Vagina (tissue), 2 donors: ENCODE measurements at regions not wholly inside any gene's neighbourhood (a gene's known extent, or its start where the extent isn't known, plus 50 kb on each side); places are given as distances from the start of the nearest gene placed in this dataset.
"Not testable (repeated sequence)": the region's sequence is repeated elsewhere in the genome, so short reads cannot be mapped to it uniquely, and the experiment has no call there.

ENCODE experiments used
- DNase-seq, 2 donors: peaks; one replicate each; pipeline ENCODE4 v3.0.0-alpha.2; 2017; ENCODE audit errors: extremely low spot score in 2 of 2
- H3K27ac ChIP-seq: fragments of 200-600 bp; sonication (generic); one replicate; pipeline ENCODE4 v1.5.1; 2019
- H3K27me3 ChIP-seq: fragments of 200-600 bp; sonication (generic); one replicate; pipeline ENCODE4 v1.5.1; 2019
- H3K36me3 ChIP-seq, 2 donors: fragments of 200-600 bp; sonication (generic); one replicate each; pipeline ENCODE4 v1.5.1; 2017 to 2019
- H3K4me1 ChIP-seq: fragments of 200-600 bp; sonication (generic); one replicate; pipeline ENCODE4 v1.5.1; 2019
- H3K4me3 ChIP-seq, 2 donors: fragments of 200-600 bp; sonication (generic); 1 replicate in 1 of 2; 2 replicates in 1 of 2; pipeline ENCODE4 v1.5.1; 2016 to 2019
- H3K9me3 ChIP-seq: fragments of 200-600 bp; sonication (generic); one replicate; pipeline ENCODE4 v1.5.1; 2019
- CTCF ChIP-seq, 3 experiments: fragments of 450-650 bp in 2 of 3; fragments of 200-600 bp in 1 of 3; sonication (generic) in 1 of 3; IDR thresholded peaks; one replicate each; pipeline ENCODE4 v1.5.1; 2017 to 2019; ENCODE audit warnings: antibody characterized with exemption in 3 of 3, mild to moderate bottlenecking in 2 of 3, moderate library complexity in 2 of 3
- POLR2A ChIP-seq, 2 donors: fragments of 450-650 bp; IDR thresholded peaks; one replicate each; pipeline ENCODE4 v1.6.1; 2017; ENCODE audit warnings: antibody characterized with exemption in 2 of 2, mild to moderate bottlenecking in 2 of 2, moderate library complexity in 2 of 2
- POLR2AphosphoS5 ChIP-seq, 2 donors: sonication (generic); formaldehyde crosslinking; IDR thresholded peaks; one replicate each; pipeline ENCODE4 v1.9.0; 2017; ENCODE audit warnings: antibody characterized with exemption in 2 of 2, mild to moderate bottlenecking in 2 of 2, low read depth in 1 of 2; ENCODE audit not compliant: insufficient read depth in 1 of 2
- intact Hi-C: fragments of 100-400 bp; cut with DNase I; formaldehyde crosslinking; loops from one replicate; pipeline ENCODE4 v1.15.1; 2023

- Histone ChIP-seq H3K4me3 (no peak overlapping the region), H3K27me3 (no peaks in the 10 kb centered on the region), H3K27ac (no peak overlapping the region), H3K4me1 (no peaks in the 10 kb centered on the region), H3K9me3 (no peaks in the 10 kb centered on the region), H3K36me3 (no peaks in the 10 kb centered on the region)
- no peak for DNase-seq
- no peak for TF ChIP-seq POLR2AphosphoS5 (IDR thresholded peaks at IDR 0.05; ENCODE audit: insufficient read depth in 1 of 2, low read depth in 1 of 2)
- TF ChIP-seq CTCF (IDR thresholded peaks at IDR 0.05): no peak
- TF ChIP-seq POLR2A (IDR thresholded peaks at IDR 0.05): no peak
- intact Hi-C loops: no loop called here
Measured at GRCh38 chr3:8164145-8164544, 337.5 kb upstream of the LMCD1 start.

- Histone ChIP-seq H3K36me3 (no peaks in the 10 kb centered on the region), H3K4me3 (no peak overlapping the region), H3K9me3 (no peaks in the 10 kb centered on the region), H3K27ac (no peak overlapping the region), H3K4me1 (no peaks in the 10 kb centered on the region), H3K27me3 (no peaks in the 10 kb centered on the region)
- intact Hi-C loops: no loop called here
- DNase-seq: no peak
- TF ChIP-seq POLR2AphosphoS5 (IDR thresholded peaks at IDR 0.05; ENCODE audit: insufficient read depth in 1 of 2, low read depth in 1 of 2) (no peak), CTCF (IDR thresholded peaks at IDR 0.05) (no peak), POLR2A (IDR thresholded peaks at IDR 0.05) (no peak)
Measured at GRCh38 chr3:8166014-8166413, 335.6 kb upstream of the LMCD1 start.

- no peak for DNase-seq
- Histone ChIP-seq H3K4me3 (no peak overlapping the region), H3K36me3 (no peaks in the 10 kb centered on the region), H3K9me3 (no peaks in the 10 kb centered on the region), H3K27me3 (no peaks in the 10 kb centered on the region), H3K27ac (no peak overlapping the region), H3K4me1 (no peaks in the 10 kb centered on the region)
- TF ChIP-seq POLR2A (IDR thresholded peaks at IDR 0.05) (no peak), POLR2AphosphoS5 (IDR thresholded peaks at IDR 0.05; ENCODE audit: insufficient read depth in 1 of 2, low read depth in 1 of 2) (no peak), CTCF (IDR thresholded peaks at IDR 0.05) (no peak)
- intact Hi-C loops: no loop called here
Measured at GRCh38 chr3:8170971-8171508, 330.6 kb upstream of the LMCD1 start.

- no peak for TF ChIP-seq POLR2A (IDR thresholded peaks at IDR 0.05)
- no peak for TF ChIP-seq POLR2AphosphoS5 (IDR thresholded peaks at IDR 0.05; ENCODE audit: insufficient read depth in 1 of 2, low read depth in 1 of 2)
- no peak for TF ChIP-seq CTCF (IDR thresholded peaks at IDR 0.05)
- H3K4me3 ChIP-seq: no peak overlapping the region
- DNase-seq: no peak
Measured at GRCh38 chr3:8173892-8174291, 327.7 kb upstream of the LMCD1 start.

GRCh38 chr3:8176759-8177483 is 324.7 kb upstream of the LMCD1 start:
- intact Hi-C loops, H3K9me3 ChIP-seq, H3K36me3 ChIP-seq, DNase-seq, H3K27ac ChIP-seq, H3K27me3 ChIP-seq, H3K4me1 ChIP-seq, H3K4me3 ChIP-seq: not testable (repeated sequence)

More at GRCh38 chr3:8173892-8174291, 327.7 kb upstream of the LMCD1 start:
- intact Hi-C loops: no loop called here
- no peaks in the 10 kb centered on the region for H3K36me3 ChIP-seq
- H3K9me3 ChIP-seq: no peaks in the 10 kb centered on the region
- H3K27ac ChIP-seq: no peak overlapping the region
- no peaks in the 10 kb centered on the region for H3K27me3 ChIP-seq
- no peaks in the 10 kb centered on the region for H3K4me1 ChIP-seq

GRCh38 chr3:8178516-8178915 is 323.1 kb upstream of the LMCD1 start:
- H3K27me3 ChIP-seq, DNase-seq, H3K9me3 ChIP-seq, intact Hi-C loops, H3K4me3 ChIP-seq, H3K4me1 ChIP-seq, H3K36me3 ChIP-seq, H3K27ac ChIP-seq: not testable (repeated sequence)
